Esophagus squamous epithelium (tissue), 5 donors: ENCODE measurements at regions not wholly inside any gene's neighbourhood (a gene's known extent, or its start where the extent isn't known, plus 50 kb on each side); places are given as distances from the start of the nearest gene placed in this dataset.

Experiments used
- DNase-seq: peaks from one replicate; lab custom pipeline; 2025; lab: John Stamatoyannopoulos, UW
- H3K27ac ChIP-seq, 4 donors: fragments of 200-600 bp; sonication (generic); one replicate each; pipeline ENCODE4 v1.5.1; 2016 to 2019; ENCODE audit warnings: mild to moderate bottlenecking in 1 of 4
- H3K27me3 ChIP-seq, 4 donors: fragments of 200-600 bp; sonication (generic); 1 replicate in 3 of 4; 2 replicates in 1 of 4; pipeline versions ENCODE4 v1.5.1 to v1.6.0; 2017 to 2021; ENCODE audit warnings: antibody characterized with exemption in 1 of 4
- H3K36me3 ChIP-seq, 3 donors: fragments of 200-600 bp; sonication (generic); one replicate each; pipeline ENCODE4 v1.5.1; 2016 to 2019
- H3K4me1 ChIP-seq, 3 donors: fragments of 200-600 bp; sonication (generic); one replicate each; pipeline ENCODE4 v1.5.1; 2017 to 2019
- H3K4me3 ChIP-seq, 4 donors: fragments of 200-600 bp; sonication (generic); 1 replicate in 3 of 4; 2 replicates in 1 of 4; pipeline ENCODE4 v1.5.1; 2016 to 2019; ENCODE audit warnings: mild to moderate bottlenecking in 2 of 4, moderate library complexity in 1 of 4
- H3K9me3 ChIP-seq, 3 donors: fragments of 200-600 bp; sonication (generic); one replicate each; pipeline ENCODE4 v1.5.1; 2016 to 2019
- POLR2A ChIP-seq, 4 donors: fragments of 450-650 bp; IDR thresholded peaks; one replicate each; pipeline ENCODE4 v1.6.1; 2017; ENCODE audit warnings: antibody characterized with exemption in 4 of 4, mild to moderate bottlenecking in 4 of 4, moderate library complexity in 3 of 4
- WGBS, 2 donors: methylation state at CpG; one replicate each; pipeline ENCODE4 v1.1.5; 2018; 5-methylcytosine and 5-hydroxymethylcytosine counted together
- intact Hi-C: fragments of 100-400 bp; cut with DNase I; formaldehyde crosslinking; loops from one replicate; pipeline ENCODE4 v1.15.0; 2022
- TF ChIP-seq, protein P1 (sequence below), 6 experiments: fragments of 450-650 bp in 4 of 6; fragments of 200-600 bp in 2 of 6; sonication (generic) in 2 of 6; IDR thresholded peaks; one replicate each; pipeline ENCODE4 v1.5.1; 2016 to 2019; ENCODE audit warnings: antibody characterized with exemption in 6 of 6, mild to moderate bottlenecking in 4 of 6, moderate library complexity in 4 of 6
- donor health status: DM: yes; HTN: yes; CAD: no.

GRCh38 chr12:42980441-42980840 is 390.9 kb upstream of the PRICKLE1 start:
- Histone ChIP-seq H3K4me3 (no peak overlapping the region), H3K27ac (no peak overlapping the region), H3K36me3 (no peaks in the 10 kb centered on the region), H3K27me3 (no peaks in the 10 kb centered on the region), H3K4me1 (no peaks in the 10 kb centered on the region), H3K9me3 (no peaks in the 10 kb centered on the region)
- WGBS, 2 donors, result 80 to 84% methylated on average over 5 of the region's 5 CpGs
- DNase-seq, result no peak
- intact Hi-C loops, result no loop called here
- TF ChIP-seq, protein P1, sequence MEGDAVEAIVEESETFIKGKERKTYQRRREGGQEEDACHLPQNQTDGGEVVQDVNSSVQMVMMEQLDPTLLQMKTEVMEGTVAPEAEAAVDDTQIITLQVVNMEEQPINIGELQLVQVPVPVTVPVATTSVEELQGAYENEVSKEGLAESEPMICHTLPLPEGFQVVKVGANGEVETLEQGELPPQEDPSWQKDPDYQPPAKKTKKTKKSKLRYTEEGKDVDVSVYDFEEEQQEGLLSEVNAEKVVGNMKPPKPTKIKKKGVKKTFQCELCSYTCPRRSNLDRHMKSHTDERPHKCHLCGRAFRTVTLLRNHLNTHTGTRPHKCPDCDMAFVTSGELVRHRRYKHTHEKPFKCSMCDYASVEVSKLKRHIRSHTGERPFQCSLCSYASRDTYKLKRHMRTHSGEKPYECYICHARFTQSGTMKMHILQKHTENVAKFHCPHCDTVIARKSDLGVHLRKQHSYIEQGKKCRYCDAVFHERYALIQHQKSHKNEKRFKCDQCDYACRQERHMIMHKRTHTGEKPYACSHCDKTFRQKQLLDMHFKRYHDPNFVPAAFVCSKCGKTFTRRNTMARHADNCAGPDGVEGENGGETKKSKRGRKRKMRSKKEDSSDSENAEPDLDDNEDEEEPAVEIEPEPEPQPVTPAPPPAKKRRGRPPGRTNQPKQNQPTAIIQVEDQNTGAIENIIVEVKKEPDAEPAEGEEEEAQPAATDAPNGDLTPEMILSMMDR (IDR thresholded peaks at IDR 0.05), result no peak
- no peak for TF ChIP-seq POLR2A (IDR thresholded peaks at IDR 0.05)

GRCh38 chr12:42979746-42980145 is 390.2 kb upstream of the PRICKLE1 start:
- Histone ChIP-seq H3K36me3 (no peaks in the 10 kb centered on the region), H3K4me1 (no peaks in the 10 kb centered on the region), H3K9me3 (no peaks in the 10 kb centered on the region), H3K4me3 (no peak overlapping the region), H3K27me3 (no peaks in the 10 kb centered on the region), H3K27ac (no peak overlapping the region)
- no peak for DNase-seq
- intact Hi-C loops, result no loop called here
- TF ChIP-seq, protein P1 (IDR thresholded peaks at IDR 0.05), result no peak
- no peak for TF ChIP-seq POLR2A (IDR thresholded peaks at IDR 0.05)

GRCh38 chr12:42978708-42979107 is 389.2 kb upstream of the PRICKLE1 start:
- WGBS, 2 donors, result 60% methylated on average over 1 of the region's 1 CpG
- no peak for TF ChIP-seq POLR2A (IDR thresholded peaks at IDR 0.05)
- TF ChIP-seq, protein P1 (IDR thresholded peaks at IDR 0.05), result no peak
- no peak for DNase-seq

DNA sequence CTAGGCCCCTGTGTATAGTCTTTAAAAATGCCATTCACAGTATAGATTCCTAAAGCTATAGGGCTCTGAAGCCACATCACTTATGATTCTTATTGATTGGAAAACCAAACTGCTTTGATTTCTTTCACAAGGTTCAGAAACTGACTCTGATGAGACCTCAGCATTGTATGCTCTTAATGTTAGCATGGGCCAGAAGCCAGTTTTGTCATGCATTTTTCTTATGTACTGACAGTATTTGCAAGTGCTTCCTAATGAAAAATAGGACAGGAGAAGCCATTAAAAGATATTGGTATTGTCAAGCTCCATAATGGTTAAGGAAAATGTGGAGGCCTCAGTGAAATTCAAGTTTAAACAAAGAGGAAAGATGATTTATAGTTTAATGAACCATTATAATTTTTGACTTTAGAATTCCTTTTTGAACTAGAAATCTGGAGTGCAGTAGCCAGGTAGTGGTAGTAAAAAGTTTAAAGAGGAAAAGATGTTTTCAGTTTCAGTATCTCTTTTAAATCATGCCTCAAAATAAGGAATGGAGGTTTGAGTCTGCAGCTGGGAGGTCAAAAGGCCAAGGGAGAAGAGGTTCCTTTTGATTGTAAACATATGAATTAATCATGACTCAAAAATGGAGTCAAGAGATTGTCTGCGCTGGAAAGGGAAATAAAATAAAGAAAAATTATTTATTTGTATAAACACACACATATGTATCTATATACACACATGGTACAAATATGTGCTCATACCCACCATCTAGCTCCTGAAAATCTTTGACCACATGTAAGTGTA is 388.1 kb upstream of the PRICKLE1 start:
- Histone ChIP-seq H3K4me3 (no peak overlapping the region), H3K27me3 (no peaks in the 10 kb centered on the region), H3K4me1 (no peaks in the 10 kb centered on the region), H3K27ac (no peak overlapping the region), H3K9me3 (no peaks in the 10 kb centered on the region), H3K36me3 (no peaks in the 10 kb centered on the region)
- TF ChIP-seq, protein P1 (IDR thresholded peaks at IDR 0.05), result no peak
- TF ChIP-seq POLR2A (IDR thresholded peaks at IDR 0.05), result no peak
- DNase-seq, result no peak
- WGBS, 2 donors, result 0 to 48% methylated on average over 1 of the region's 1 CpG
- intact Hi-C loops, result no loop called here

More at GRCh38 chr12:42978708-42979107, 389.2 kb upstream of the PRICKLE1 start:
- intact Hi-C loops, result no loop called here
- H3K4me3 ChIP-seq, result no peak overlapping the region
- no peaks in the 10 kb centered on the region for H3K27me3 ChIP-seq
- H3K36me3 ChIP-seq, result no peaks in the 10 kb centered on the region
- H3K4me1 ChIP-seq, result no peaks in the 10 kb centered on the region
- no peak overlapping the region for H3K27ac ChIP-seq
- H3K9me3 ChIP-seq, result no peaks in the 10 kb centered on the region

- TF ChIP-seq, protein P1 (IDR thresholded peaks at IDR 0.05), result no peak
- no peak for TF ChIP-seq POLR2A (IDR thresholded peaks at IDR 0.05)
- Histone ChIP-seq H3K9me3 (no peaks in the 10 kb centered on the region), H3K4me1 (no peaks in the 10 kb centered on the region), H3K36me3 (no peaks in the 10 kb centered on the region), H3K27me3 (no peaks in the 10 kb centered on the region), H3K4me3 (no peak overlapping the region), H3K27ac (no peak overlapping the region)
- intact Hi-C loops, result no loop called here
- DNase-seq, result no peak
Observed at GRCh38 chr12:42976620-42977019, 387.1 kb upstream of the PRICKLE1 start.
